ENCODE measurements at regions not wholly inside any gene's neighbourhood (a gene's known extent, or its start where the extent isn't known, plus 50 kb on each side); places are given as distances from the start of the nearest gene placed in this dataset.

- BruUV-seq (replicated peaks), result no TSS peak
- no peak overlapping the region for H3K27ac Mint-ChIP-seq (ENCODE audit: low read depth, unreplicated experiment)
- TF ChIP-seq CTCF (IDR thresholded peaks at IDR 0.05; ENCODE audit: unreplicated experiment), result no peak
- intact Hi-C loops (cut with micrococcal nuclease), result no loop called here
- peaks cover 30% of the 10 kb centered on the region for H3K27me3 Mint-ChIP-seq (ENCODE audit: insufficient read depth, unreplicated experiment)
- no peak for DNase-seq (ENCODE audit: unreplicated experiment)
- peaks cover 7% of the 10 kb centered on the region for H3K9me3 Mint-ChIP-seq (ENCODE audit: unreplicated experiment)
- ChIA-PET CTCF (no interaction called here), POLR2A (no interaction called here)
- no peaks in the 10 kb centered on the region for H3K4me1 Mint-ChIP-seq (ENCODE audit: insufficient read depth, unreplicated experiment)
- H3K4me3 Mint-ChIP-seq (ENCODE audit: unreplicated experiment), result no peak overlapping the region
- no peaks in the 10 kb centered on the region for H3K36me3 Mint-ChIP-seq (ENCODE audit: insufficient read depth, unreplicated experiment)
Observed at GRCh38 chr12:131641315-131641714, 69.6 kb upstream of the SFSWAP start.

GRCh38 chr12:131642101-131642540 is 68.8 kb upstream of the SFSWAP start:
- intact Hi-C loops (cut with micrococcal nuclease), result no loop called here
- no peak for DNase-seq (ENCODE audit: unreplicated experiment)
- no peaks in the 10 kb centered on the region for H3K4me1 Mint-ChIP-seq (ENCODE audit: insufficient read depth, unreplicated experiment)
- no peak overlapping the region for H3K27ac Mint-ChIP-seq (ENCODE audit: low read depth, unreplicated experiment)
- TF ChIP-seq CTCF (IDR thresholded peaks at IDR 0.05; ENCODE audit: unreplicated experiment), result no peak
- H3K9me3 Mint-ChIP-seq (ENCODE audit: unreplicated experiment), result peaks cover 7% of the 10 kb centered on the region
- CTCF ChIA-PET, result no interaction called here
- no TSS peak for BruUV-seq (replicated peaks)
- no peaks in the 10 kb centered on the region for H3K36me3 Mint-ChIP-seq (ENCODE audit: insufficient read depth, unreplicated experiment)
- POLR2A ChIA-PET, result no interaction called here
- H3K27me3 Mint-ChIP-seq (ENCODE audit: insufficient read depth, unreplicated experiment), result peaks cover 27% of the 10 kb centered on the region
- no peak overlapping the region for H3K4me3 Mint-ChIP-seq (ENCODE audit: unreplicated experiment)

GRCh38 chr12:131642771-131643170 is 68.1 kb upstream of the SFSWAP start:
- CTCF ChIA-PET, result no interaction called here
- peaks cover 7% of the 10 kb centered on the region for H3K9me3 Mint-ChIP-seq (ENCODE audit: unreplicated experiment)
- BruUV-seq (replicated peaks), result no TSS peak
- no peak for DNase-seq (ENCODE audit: unreplicated experiment)
- no peaks in the 10 kb centered on the region for H3K36me3 Mint-ChIP-seq (ENCODE audit: insufficient read depth, unreplicated experiment)
- no peak for TF ChIP-seq CTCF (IDR thresholded peaks at IDR 0.05; ENCODE audit: unreplicated experiment)
- intact Hi-C loops (cut with micrococcal nuclease), result no loop called here
- H3K27ac Mint-ChIP-seq (ENCODE audit: low read depth, unreplicated experiment), result no peak overlapping the region
- H3K4me1 Mint-ChIP-seq (ENCODE audit: insufficient read depth, unreplicated experiment), result no peaks in the 10 kb centered on the region
- POLR2A ChIA-PET, result no interaction called here
- H3K4me3 Mint-ChIP-seq (ENCODE audit: unreplicated experiment), result no peak overlapping the region
- H3K27me3 Mint-ChIP-seq (ENCODE audit: insufficient read depth, unreplicated experiment), result peaks cover 27% of the 10 kb centered on the region

- BruUV-seq (replicated peaks), result no TSS peak
- no peak overlapping the region for H3K4me3 Mint-ChIP-seq (ENCODE audit: unreplicated experiment)
- H3K36me3 Mint-ChIP-seq (ENCODE audit: insufficient read depth, unreplicated experiment), result no peaks in the 10 kb centered on the region
- H3K9me3 Mint-ChIP-seq (ENCODE audit: unreplicated experiment), result peaks cover 7% of the 10 kb centered on the region
- no peak overlapping the region for H3K27ac Mint-ChIP-seq (ENCODE audit: low read depth, unreplicated experiment)
- TF ChIP-seq CTCF (IDR thresholded peaks at IDR 0.05; ENCODE audit: unreplicated experiment), result no peak
- ChIA-PET POLR2A (no interaction called here), CTCF (no interaction called here)
- peaks cover 24% of the 10 kb centered on the region for H3K27me3 Mint-ChIP-seq (ENCODE audit: insufficient read depth, unreplicated experiment)
- intact Hi-C loops (cut with micrococcal nuclease), result no loop called here
- no peaks in the 10 kb centered on the region for H3K4me1 Mint-ChIP-seq (ENCODE audit: insufficient read depth, unreplicated experiment)
- no peak for DNase-seq (ENCODE audit: unreplicated experiment)
Observed at GRCh38 chr12:131643631-131644452, 67.0 kb upstream of the SFSWAP start.

Data from MCF 10A (cell line).